ENCODE measurements at regions not wholly inside any gene's neighbourhood (a gene's known extent, or its start where the extent isn't known, plus 50 kb on each side); places are given as distances from the start of the nearest gene placed in this dataset.

DNA sequence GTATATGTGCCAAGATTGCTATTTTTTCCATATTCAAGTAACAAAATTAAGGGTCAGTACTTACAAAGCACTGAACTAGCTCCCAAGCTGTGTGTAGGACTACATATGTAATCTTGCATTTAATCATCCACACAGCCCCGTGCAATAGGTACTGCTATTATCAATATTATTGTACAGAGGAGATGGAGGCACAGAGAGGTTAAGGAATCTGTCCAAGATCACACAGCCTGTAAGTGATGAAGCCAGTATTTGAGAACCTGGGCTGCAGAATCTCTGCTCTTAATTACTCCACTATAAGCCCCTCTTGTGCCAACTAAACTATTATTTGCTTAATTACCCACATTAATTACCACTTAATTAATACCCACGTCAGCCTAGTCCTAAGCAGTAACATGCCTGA is 134.1 kb downstream of the KATNIP start:
- DNase-seq (ENCODE audit: low read depth in 2 of 2), result no peak

DNA sequence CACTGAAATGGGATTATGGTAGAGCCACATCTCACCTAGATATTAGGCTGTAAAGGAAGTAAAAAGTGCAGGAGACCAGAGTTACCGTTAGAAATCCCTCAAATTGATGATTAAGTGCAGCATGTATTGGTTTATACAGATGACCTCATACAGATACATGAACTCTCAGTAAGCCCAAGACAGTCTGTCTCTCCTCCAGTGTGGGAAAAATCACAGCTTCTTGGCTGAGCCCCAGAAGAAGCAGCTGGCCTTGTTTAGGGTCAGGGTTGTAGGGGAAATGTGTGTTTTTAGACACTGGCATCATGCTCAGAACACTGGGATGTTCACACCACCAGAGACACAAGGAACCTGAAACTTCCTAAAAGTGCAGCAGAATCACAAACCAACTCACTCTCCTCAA is 135.9 kb downstream of the KATNIP start:
- no peak for DNase-seq (ENCODE audit: low read depth in 2 of 2)

DNA sequence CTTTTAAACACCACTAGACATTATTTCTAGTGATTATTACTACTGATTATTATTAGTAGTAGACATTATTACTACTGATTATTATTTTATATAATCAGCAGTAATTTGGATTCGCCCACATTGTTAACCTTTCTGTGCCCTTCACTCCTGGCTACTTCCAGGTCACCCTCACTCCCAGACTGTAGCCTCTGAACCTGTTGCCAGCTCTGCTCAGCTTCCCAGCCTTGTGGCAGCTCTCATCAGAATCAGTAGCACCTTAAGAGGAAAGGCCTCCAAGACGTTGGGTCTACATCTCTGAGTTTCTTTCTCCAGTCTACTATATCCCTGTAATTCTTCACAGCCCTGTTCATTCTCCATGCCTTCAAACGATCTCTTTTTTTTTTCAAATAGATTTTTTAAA is 137.0 kb downstream of the KATNIP start:
- DNase-seq (ENCODE audit: low read depth in 2 of 2), result no peak

DNA sequence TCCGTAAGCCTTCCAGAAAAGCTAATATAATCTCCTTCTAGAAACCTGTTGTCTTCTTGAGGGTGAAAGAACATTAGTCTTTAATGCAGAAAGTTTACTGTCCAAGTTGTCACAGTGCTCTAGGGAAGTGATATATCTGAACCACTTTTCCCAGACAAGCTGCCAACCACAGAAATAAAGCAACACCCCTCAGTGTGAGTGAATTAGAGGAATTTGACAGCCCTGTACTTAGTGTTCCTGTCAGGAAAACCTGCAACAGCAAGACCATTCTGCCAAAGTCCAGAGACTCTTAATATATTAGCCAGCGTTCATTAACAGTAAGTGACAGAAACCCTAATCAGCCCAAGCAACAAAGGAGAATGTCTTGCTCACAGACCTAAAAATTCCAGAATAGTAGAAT is 137.7 kb downstream of the KATNIP start:
- DNase-seq (ENCODE audit: low read depth in 2 of 2), result no peak

DNA sequence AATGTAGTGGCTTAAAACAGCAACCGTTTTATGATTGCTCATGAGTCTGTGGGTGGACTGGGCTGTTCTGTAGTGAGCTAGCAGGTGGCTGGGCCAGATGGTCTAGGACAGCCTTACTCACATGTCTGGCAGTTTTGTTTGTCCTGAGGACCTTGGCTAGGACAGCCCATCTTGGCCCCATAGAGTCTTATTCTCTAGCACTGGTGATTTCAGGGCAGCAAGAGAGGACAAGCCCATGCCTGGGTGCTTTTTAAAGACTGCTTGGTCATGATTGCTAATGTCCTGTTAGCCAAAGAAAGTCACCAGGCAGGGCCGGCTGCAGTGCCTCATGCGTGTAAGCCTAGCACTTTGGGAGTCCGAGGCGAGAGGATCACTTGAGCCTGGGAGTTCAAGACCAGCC is 139.8 kb downstream of the KATNIP start:
- no peak for DNase-seq (ENCODE audit: low read depth in 2 of 2)

DNA sequence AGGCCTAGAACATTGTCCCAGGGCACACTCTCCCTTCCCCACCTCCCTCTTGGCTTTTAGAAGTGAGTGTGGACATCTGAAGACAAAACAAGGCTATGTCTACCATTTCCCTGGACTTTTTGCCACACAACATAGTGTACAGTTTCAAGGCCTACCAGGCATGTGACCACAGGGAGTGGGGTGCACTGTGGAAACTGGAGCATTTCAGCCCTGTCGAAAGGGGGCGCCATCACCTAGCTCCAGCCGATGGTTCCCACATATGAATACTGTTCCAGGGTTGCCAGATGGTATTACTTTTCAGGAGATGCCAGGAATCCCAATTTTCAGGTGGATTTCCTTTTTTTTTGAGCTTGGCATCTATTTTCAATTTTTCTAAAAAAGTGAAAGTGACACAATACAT is 140.7 kb downstream of the KATNIP start:
- DNase-seq (ENCODE audit: low read depth in 2 of 2), result no peak

DNA sequence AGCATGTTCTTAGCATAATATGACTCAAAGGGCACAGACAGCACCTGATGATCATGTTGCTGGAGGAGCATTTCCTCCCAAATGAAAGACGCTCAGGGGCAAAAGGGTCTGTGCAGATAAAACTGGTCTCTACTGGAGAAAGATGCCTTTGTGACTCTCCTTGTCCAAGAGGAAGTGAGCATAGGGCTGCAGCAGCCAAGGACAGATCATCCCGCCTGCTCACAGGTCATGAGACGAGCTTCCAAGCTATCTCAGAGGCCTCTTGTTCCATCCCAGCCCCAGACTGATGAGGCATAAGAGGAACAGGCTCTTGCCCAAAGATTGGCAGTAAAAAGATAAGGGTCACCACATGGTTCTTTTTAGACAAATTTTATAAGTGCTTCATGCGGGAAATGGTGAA is 141.8 kb downstream of the KATNIP start:
- DNase-seq (ENCODE audit: low read depth in 2 of 2), result no peak

DNA sequence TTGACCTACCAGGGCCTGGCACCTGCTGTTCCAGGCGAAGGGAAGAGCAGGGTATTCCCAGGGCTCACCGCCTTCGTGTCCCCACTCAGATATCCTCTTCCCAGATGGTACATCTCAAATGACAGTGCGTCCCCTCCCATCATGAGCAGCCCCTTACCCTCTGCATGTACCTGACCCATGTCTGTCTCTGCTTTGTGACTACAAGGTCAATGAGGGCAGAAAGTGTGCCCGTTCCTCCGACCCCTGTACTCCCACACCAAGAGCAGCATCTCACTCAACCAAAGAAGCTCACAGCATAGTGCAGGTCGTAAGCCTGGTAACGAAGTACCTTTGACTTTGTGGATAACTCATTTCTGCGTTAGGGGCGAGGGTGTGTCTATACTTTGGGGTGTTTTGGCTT is 142.6 kb downstream of the KATNIP start:
- no peak for DNase-seq (ENCODE audit: low read depth in 2 of 2)

DNA sequence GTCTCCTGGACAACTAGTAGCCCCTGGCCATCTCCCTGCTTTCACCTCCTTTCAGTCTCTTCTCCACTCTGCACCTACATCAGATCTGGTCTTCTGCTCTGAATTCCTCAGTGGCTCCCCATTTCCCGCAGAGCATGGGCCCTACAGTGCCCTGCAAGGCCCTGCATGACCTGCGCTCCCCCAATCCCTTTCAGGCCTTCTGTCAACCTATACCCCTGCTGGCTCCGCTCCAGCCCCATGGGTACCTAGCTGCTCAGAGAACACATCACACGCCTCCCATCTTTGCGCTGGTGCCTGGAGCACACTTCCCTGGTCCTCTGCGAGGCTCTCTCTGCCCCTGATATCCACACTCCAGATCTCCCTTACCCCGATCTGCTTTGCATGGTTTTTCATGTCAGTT is 145.2 kb downstream of the KATNIP start:
- DNase-seq (ENCODE audit: low read depth in 2 of 2), result no peak

DNA sequence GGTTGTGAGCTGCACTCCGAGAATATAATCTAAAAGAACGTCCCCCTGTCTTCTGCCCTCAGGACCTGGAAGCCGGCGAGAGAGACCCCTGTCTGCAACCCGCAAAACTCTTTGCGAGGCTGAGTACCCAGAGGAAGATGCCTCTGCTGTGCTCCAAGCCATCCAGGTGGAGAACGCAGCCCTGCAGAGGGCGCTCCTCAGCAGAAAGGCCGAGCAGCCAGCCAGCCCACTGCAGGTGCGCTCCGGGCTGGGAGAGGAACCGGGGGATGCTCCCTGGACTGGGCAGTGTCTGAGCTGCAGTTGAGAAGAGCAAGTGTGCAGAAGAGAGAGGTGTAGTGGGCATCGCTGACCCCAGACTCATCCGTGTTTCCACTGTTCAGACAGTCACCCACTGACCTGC is 148.3 kb downstream of the KATNIP start:
- no peak for DNase-seq (ENCODE audit: low read depth in 2 of 2)

DNA sequence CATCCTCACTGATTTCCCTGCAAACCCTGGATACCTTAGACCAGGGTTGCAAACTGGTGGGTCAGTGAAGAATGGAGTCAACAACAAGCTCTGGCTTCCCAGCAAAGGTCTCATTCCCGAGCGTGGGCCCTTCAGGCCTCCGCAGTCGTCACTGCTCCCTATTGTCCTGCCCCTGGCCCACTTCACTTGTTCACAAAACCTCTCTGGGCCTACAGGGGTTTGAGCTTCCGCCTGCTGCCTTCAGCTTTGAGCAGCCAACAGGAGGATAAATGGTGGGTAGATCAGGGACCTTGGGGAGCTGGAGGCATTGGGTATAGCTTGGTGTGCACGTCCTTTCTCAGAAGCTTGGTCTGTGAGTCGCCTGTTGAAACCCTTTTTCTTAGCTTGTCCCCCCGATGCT is 148.8 kb downstream of the KATNIP start:
- DNase-seq (ENCODE audit: low read depth in 2 of 2), result no peak

DNA sequence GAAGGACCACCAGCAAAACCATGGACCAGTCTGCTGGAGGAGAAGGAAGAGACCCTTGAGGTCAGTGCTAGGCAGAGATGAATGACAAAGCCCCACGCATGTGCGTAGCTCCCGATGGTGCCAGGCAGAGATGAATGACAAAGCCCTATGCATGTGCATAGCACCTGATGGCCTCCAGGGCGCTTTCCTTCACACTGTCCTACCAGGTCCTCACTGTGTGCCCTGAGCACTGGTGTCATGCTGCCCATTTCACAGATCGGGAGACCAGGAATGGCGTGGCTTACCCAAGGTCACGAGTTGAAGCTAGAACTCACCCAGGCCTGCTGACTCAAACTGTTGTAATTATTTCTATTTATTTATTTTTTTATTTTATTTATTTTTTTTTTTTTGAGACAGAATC is 149.6 kb downstream of the KATNIP start:
- DNase-seq (ENCODE audit: low read depth in 2 of 2), result no peak

DNA sequence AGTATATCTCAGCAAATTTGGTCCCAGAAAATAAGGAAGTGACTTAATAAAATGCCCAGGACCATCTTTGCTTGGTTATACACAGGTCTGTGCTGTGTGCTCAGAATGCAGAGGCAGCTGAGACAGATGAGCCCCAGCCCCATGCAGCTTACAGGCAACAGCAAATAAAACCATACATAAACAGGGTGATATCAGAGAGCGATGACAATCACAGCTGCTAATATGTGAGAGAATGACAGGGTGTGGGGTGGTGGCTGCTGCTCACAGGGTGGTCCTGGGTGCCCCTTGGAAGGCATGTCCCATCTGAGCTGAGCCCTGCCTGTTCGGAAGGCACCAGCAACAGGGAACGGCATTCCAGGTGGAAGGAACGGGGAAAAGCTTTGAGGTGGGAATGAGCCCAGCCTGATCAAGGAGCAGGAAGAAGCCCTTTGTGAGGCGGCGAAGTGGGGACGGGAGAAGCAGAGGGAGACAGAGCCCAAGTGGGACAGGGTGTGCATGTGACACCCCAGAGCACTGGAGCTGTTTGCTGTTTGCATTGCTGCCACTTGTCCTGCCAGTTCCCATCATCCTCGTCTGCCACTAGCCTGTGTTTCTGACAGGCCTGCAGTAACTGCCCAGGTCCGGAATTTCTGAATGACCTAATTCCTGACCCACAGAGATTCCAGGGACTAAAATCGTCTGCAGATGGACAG is 150.5 kb downstream of the KATNIP start:
- no peak for DNase-seq (ENCODE audit: low read depth in 2 of 2)

DNA sequence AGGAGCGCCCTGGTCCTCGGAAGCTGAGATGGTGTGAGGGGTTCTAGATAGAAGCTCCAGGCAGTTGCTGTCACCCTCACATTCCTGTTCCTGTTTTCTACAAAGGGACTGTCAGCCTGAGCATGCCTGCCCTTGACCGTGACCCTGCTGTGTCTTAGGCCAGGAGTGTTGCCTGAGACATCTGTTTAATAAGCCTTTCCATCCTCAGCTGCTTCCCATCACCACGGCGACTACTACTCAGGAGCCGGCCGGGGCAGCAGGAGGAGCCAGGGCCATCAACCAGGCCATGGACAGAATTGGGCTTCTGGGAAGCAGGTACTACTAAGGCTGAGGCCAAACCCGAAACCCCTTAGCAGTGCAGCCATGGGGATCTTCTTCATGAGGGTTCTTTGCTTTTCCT is 151.4 kb downstream of the KATNIP start:
- DNase-seq (ENCODE audit: low read depth in 2 of 2), result no peak

DNA sequence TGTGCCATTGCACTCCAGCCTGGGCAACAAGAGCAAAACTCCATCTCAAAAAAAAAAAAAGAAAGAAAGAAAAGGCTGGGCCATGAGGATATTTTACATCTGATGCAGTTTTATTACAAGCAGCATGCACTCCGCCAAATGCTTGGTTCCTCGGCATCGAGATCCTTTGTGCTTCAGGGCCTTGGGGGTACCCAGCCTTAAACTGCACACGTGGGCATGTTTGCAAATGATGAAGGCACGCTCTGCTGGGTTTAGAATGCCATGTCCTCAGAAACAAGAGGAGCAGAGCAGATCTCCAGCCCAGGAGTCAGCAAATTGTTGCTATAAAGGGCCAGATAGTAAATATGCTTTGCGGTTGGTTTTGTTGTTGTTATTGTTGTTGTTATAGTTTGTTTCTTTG is 153.2 kb downstream of the KATNIP start:
- no peak for DNase-seq (ENCODE audit: low read depth in 2 of 2)

DNA sequence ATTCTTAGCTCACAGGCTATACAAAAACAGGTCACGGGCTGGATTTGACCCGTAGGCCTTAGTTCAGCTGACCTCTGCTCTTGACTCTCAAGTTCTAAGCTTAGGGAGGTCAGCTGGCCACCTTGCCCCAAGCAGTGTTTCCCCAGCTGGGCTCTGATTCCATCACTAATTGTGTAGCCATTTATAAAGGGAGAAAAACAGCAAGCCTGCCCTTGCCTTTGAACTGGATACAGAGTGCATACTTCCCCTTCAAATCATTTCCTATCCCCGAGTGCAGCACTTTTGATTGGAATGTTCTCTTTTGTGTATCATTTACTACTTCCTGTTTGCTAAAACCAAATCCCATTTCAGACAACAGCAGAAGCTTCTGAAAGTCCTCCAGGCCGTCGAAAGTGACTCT is 153.6 kb downstream of the KATNIP start:
- no peak for DNase-seq (ENCODE audit: low read depth in 2 of 2)

DNA sequence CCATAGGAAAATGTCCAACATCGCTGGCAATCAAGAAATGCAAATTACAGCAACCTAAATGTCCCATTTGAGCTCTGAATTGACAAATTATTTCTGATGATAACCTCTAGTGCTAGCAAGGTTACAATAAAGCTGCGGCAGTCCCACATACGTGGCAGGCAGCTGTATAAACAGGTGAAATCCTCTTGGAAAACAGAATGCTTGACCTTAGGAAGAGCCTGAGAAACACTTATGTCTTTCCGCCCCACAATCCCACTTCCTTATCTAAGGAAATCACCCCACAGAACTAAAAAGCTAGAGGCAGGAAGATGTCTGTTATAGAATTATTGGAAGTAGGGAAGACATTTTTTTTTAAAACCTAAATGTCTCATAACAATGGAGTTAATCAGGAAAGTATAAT is 154.3 kb downstream of the KATNIP start:
- no peak for DNase-seq (ENCODE audit: low read depth in 2 of 2)

DNA sequence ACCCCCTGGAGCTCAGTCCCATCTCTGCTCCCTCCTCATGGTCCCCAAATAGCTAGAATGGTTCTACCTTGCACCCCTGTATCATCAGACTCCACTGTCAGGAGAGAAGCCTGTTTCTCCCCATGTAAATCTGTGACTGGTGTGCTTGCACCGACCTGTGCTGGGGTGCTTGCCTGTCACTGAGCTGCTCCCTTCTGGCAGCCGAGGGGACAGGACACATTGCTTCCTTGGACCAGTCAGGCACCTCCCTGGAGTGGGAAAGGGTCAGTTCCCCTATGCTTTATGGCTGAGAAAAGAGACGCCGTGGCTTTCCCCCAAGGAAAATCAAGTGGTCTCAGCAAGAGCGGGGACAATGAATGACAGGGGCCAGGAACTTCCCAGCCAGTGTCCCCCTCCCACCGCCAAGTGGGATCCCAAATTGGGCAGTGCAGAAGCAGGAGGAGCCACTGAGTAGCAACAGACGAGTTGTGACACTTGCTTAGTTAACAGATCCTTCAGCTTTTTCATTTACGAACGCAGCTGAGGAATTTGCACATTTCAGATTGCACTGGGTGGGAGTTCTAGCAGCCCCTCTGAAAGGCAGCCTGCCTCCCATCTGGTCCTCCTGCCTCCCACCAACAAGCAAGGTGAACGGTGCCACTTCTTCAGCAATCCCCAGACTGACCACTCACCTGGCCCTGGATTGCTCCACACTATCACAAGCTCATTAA is 156.4 kb downstream of the KATNIP start:
- DNase-seq (ENCODE audit: low read depth in 2 of 2), result no peak

DNA sequence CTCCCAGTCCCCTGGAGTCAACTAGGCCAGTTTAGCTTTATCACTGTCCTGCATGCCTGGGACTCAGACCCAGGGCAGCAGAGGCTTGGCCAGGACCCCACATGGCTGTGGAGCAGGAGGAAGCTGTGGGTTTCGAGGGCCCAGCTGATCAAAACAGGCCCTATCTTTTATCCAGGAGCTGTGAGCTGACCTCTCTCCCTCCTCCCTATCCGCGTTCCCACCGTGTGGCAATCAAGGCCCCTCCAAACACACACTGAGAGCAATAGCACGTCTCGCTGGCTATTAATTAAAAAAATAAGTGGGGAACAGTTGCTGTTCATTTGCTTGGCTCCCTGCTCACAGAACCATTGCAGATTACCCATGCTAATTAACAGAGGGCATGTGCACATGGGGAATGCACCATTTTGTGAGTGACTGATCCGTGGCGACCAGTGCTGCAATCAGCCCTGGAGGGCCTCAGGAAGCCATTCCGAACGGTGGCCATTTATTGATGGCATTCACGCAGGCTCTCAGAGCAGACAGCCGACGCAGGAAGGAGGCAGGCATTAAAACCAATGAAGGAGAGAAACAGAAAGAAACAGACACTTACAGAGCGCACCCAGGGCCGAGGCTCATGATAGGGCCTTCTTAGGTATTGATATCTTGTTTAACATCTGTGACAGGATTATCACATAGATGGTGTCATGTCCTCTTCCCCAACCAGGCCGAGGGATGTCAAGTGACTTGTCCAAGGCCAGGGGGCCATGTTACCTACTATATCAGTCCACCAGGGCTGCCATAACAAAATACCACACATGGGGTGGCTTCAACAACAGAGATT is 157.1 kb downstream of the KATNIP start:
- no peak for DNase-seq (ENCODE audit: low read depth in 2 of 2)

DNA sequence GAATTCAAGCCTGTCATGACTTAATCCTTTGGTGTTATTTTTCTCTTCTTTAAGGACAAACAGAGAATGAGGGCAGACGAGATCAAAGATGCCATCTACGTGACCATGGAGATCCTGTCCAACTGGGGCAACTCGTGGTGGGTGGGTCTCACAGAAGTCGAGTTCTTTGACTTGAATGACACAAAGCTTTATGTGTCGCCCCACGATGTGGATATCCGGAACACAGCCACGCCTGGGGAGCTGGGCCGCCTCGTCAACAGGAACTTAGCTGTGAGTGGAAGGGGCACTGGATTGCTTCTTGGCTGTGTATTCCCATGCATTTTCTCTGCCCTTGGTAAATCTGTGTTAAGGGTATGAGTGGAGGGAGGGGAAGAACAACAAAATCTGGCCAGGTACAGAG is 158.7 kb downstream of the KATNIP start:
- DNase-seq (ENCODE audit: low read depth in 2 of 2), result no peak

DNA sequence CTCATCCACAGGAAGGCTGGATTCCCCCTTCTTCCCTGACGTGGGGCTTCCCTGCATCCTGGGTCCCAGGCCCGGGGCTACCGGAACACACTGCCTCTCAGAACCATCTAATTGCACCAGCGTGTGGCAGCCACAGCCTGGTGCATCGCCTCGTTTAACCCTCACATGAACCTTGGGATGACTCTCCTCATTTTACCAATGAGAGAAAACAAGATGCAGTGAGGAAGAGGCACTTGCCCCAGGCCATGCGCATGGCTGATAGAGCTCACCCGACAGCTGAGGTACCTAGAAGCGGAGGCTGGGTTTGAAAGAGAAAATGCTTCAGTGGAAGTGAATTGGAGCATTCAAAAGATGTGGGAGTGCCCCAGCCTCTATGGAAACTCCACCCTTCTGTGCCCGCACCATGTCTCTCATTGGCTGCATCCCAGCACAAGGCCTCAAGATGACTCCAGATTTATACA is 162.3 kb downstream of the KATNIP start:
- no peak for DNase-seq (ENCODE audit: low read depth in 2 of 2)

DNA sequence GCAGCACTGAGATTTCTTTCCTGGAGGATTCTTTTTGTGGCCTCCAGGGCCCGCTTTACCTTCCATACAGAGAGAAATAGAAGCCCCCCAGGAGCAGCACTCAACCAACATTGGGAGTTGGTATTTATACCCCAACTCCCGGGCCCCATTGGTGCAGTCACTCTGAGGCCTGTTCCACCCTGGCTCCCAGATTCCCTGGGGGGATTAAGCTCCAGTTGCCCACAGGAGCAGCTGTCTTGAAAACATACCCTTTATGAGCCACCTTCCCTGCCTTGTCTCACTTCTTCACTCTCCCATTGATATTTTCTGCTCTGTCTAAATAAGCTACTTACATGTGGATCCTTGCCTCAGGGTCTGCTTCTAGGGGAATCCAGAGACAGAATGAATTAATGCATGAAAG is 167.8 kb downstream of the KATNIP start:
- no peak for DNase-seq (ENCODE audit: low read depth in 2 of 2)
